ENCODE measurements at regions not wholly inside any gene's neighbourhood (a gene's known extent, or its start where the extent isn't known, plus 50 kb on each side); places are given as distances from the start of the nearest gene placed in this dataset.

- H3K36me3 Mint-ChIP-seq (ENCODE audit: insufficient read depth in 2 of 2): no peaks in the 10 kb centered on the region
- no peak overlapping the region for H3K27ac Mint-ChIP-seq
- DNase-seq: no peak
- peaks cover 3 to 5% of the 10 kb centered on the region in 2 donors for H3K9me3 Mint-ChIP-seq
- H3K4me1 Mint-ChIP-seq (ENCODE audit: low read depth): no peaks in the 10 kb centered on the region
- ATAC-seq (replicated peaks in 1 of 2): no peak
- H3K27me3 Mint-ChIP-seq (ENCODE audit: low read depth): no peaks in the 10 kb centered on the region
- H3K4me3 Mint-ChIP-seq: no peak overlapping the region
Observed at GRCh38 chr11:90803831-90804230, 581.0 kb upstream of the CHORDC1 start.

- H3K4me1 Mint-ChIP-seq (ENCODE audit: low read depth): no peaks in the 10 kb centered on the region
- DNase-seq (no peak), ATAC-seq (replicated peaks in 1 of 2) (no peak)
- H3K36me3 Mint-ChIP-seq (ENCODE audit: insufficient read depth in 2 of 2): no peaks in the 10 kb centered on the region
- no peak overlapping the region for H3K4me3 Mint-ChIP-seq
- no peak overlapping the region for H3K27ac Mint-ChIP-seq
- peaks cover 4 to 5% of the 10 kb centered on the region in 2 donors for H3K9me3 Mint-ChIP-seq
- H3K27me3 Mint-ChIP-seq (ENCODE audit: low read depth): no peaks in the 10 kb centered on the region
Observed at GRCh38 chr11:90803366-90803765, 580.5 kb upstream of the CHORDC1 start.

GRCh38 chr11:90798769-90799168, 575.9 kb upstream of the CHORDC1 start:
- no peak overlapping the region for H3K4me3 Mint-ChIP-seq
- no peak overlapping the region for H3K27ac Mint-ChIP-seq
- H3K9me3 Mint-ChIP-seq: peaks cover 2 to 4% of the 10 kb centered on the region in 2 donors
- H3K4me1 Mint-ChIP-seq (ENCODE audit: low read depth): no peaks in the 10 kb centered on the region
- no peaks in the 10 kb centered on the region for H3K27me3 Mint-ChIP-seq (ENCODE audit: low read depth)
- no peak for ATAC-seq (replicated peaks in 1 of 2)
- H3K36me3 Mint-ChIP-seq (ENCODE audit: insufficient read depth in 2 of 2): no peaks in the 10 kb centered on the region
- DNase-seq: no peak

- H3K36me3 Mint-ChIP-seq (ENCODE audit: insufficient read depth in 2 of 2): no peaks in the 10 kb centered on the region
- no peaks in the 10 kb centered on the region for H3K27me3 Mint-ChIP-seq (ENCODE audit: low read depth)
- no peaks in the 10 kb centered on the region for H3K4me1 Mint-ChIP-seq (ENCODE audit: low read depth)
- H3K4me3 Mint-ChIP-seq: no peak overlapping the region
- peaks cover 2 to 8% of the 10 kb centered on the region in 2 donors for H3K9me3 Mint-ChIP-seq
- no peak for ATAC-seq (replicated peaks in 1 of 2)
- no peak overlapping the region for H3K27ac Mint-ChIP-seq
- DNase-seq: no peak
Observed at GRCh38 chr11:90795746-90796145, 572.9 kb upstream of the CHORDC1 start.

- no peak for DNase-seq
- H3K27me3 Mint-ChIP-seq (ENCODE audit: low read depth): no peaks in the 10 kb centered on the region
- ATAC-seq (replicated peaks in 1 of 2): no peak
- peaks cover 7 to 9% of the 10 kb centered on the region in 2 donors for H3K9me3 Mint-ChIP-seq
- no peaks in the 10 kb centered on the region for H3K4me1 Mint-ChIP-seq (ENCODE audit: low read depth)
- no peak overlapping the region for H3K27ac Mint-ChIP-seq
- no peak overlapping the region for H3K4me3 Mint-ChIP-seq
- peaks cover 0 to 2% of the 10 kb centered on the region in 2 donors for H3K36me3 Mint-ChIP-seq (ENCODE audit: insufficient read depth in 2 of 2)
Observed at GRCh38 chr11:90788961-90789360, 566.1 kb upstream of the CHORDC1 start.

GRCh38 chr11:90784241-90784814, 561.5 kb upstream of the CHORDC1 start:
- Mint-ChIP-seq H3K27ac (no peak overlapping the region), H3K4me3 (no peak overlapping the region), H3K36me3 (ENCODE audit: insufficient read depth in 2 of 2) (no peaks in the 10 kb centered on the region), H3K27me3 (ENCODE audit: low read depth) (no peaks in the 10 kb centered on the region), H3K4me1 (ENCODE audit: low read depth) (no peaks in the 10 kb centered on the region), H3K9me3 (peaks cover 9% of the 10 kb centered on the region in 2 donors)
- DNase-seq: no peak
- no peak for ATAC-seq (replicated peaks in 1 of 2)

GRCh38 chr11:90783111-90783510, 560.3 kb upstream of the CHORDC1 start:
- no peak for DNase-seq
- Mint-ChIP-seq H3K36me3 (ENCODE audit: insufficient read depth in 2 of 2) (no peaks in the 10 kb centered on the region), H3K9me3 (peaks cover 9% of the 10 kb centered on the region in 2 donors), H3K4me3 (no peak overlapping the region), H3K4me1 (ENCODE audit: low read depth) (no peaks in the 10 kb centered on the region), H3K27ac (no peak overlapping the region), H3K27me3 (ENCODE audit: low read depth) (no peaks in the 10 kb centered on the region)
- no peak for ATAC-seq (replicated peaks in 1 of 2)

- H3K4me3 Mint-ChIP-seq: no peak overlapping the region
Observed at GRCh38 chr11:90779098-90779497, 556.2 kb upstream of the CHORDC1 start.

GRCh38 chr11:90775567-90776165, 552.8 kb upstream of the CHORDC1 start:
- DNase-seq (no peak), ATAC-seq (replicated peaks in 1 of 2) (no peak)
- Mint-ChIP-seq H3K27ac (no peak overlapping the region), H3K4me1 (ENCODE audit: low read depth) (no peaks in the 10 kb centered on the region), H3K27me3 (ENCODE audit: low read depth) (no peaks in the 10 kb centered on the region), H3K4me3 (no peak overlapping the region), H3K9me3 (peaks cover 15 to 26% of the 10 kb centered on the region in 2 donors), H3K36me3 (ENCODE audit: insufficient read depth in 2 of 2) (no peaks in the 10 kb centered on the region)

More at GRCh38 chr11:90779098-90779497, 556.2 kb upstream of the CHORDC1 start:
- peaks cover 13 to 20% of the 10 kb centered on the region in 2 donors for H3K9me3 Mint-ChIP-seq
- H3K36me3 Mint-ChIP-seq (ENCODE audit: insufficient read depth in 2 of 2): no peaks in the 10 kb centered on the region
- no peak overlapping the region for H3K27ac Mint-ChIP-seq
- no peaks in the 10 kb centered on the region for H3K27me3 Mint-ChIP-seq (ENCODE audit: low read depth)
- ATAC-seq (replicated peaks in 1 of 2) (no peak), DNase-seq (no peak)
- H3K4me1 Mint-ChIP-seq (ENCODE audit: low read depth): no peaks in the 10 kb centered on the region

GRCh38 chr11:90774727-90775566, 552.1 kb upstream of the CHORDC1 start:
- H3K4me1 Mint-ChIP-seq (ENCODE audit: low read depth): no peaks in the 10 kb centered on the region
- DNase-seq (no peak), ATAC-seq (replicated peaks in 1 of 2) (no peak)
- peaks cover 16 to 22% of the 10 kb centered on the region in 2 donors for H3K9me3 Mint-ChIP-seq
- H3K36me3 Mint-ChIP-seq (ENCODE audit: insufficient read depth in 2 of 2): no peaks in the 10 kb centered on the region
- no peak overlapping the region for H3K27ac Mint-ChIP-seq
- no peaks in the 10 kb centered on the region for H3K27me3 Mint-ChIP-seq (ENCODE audit: low read depth)
- no peak overlapping the region for H3K4me3 Mint-ChIP-seq

- DNase-seq (no peak), ATAC-seq (replicated peaks in 1 of 2) (no peak)
- Mint-ChIP-seq H3K36me3 (ENCODE audit: insufficient read depth in 2 of 2) (no peaks in the 10 kb centered on the region), H3K4me1 (ENCODE audit: low read depth) (no peaks in the 10 kb centered on the region), H3K27me3 (ENCODE audit: low read depth) (no peaks in the 10 kb centered on the region), H3K4me3 (no peak overlapping the region), H3K27ac (no peak overlapping the region), H3K9me3 (peaks cover 6 to 11% of the 10 kb centered on the region in 2 donors)
Observed at GRCh38 chr11:90770007-90770406, 547.2 kb upstream of the CHORDC1 start.

- no peak for ATAC-seq (replicated peaks in 1 of 2)
- no peak for DNase-seq
- H3K36me3 Mint-ChIP-seq (ENCODE audit: insufficient read depth in 2 of 2): no peaks in the 10 kb centered on the region
- no peak overlapping the region for H3K4me3 Mint-ChIP-seq
- no peaks in the 10 kb centered on the region for H3K4me1 Mint-ChIP-seq (ENCODE audit: low read depth)
- H3K9me3 Mint-ChIP-seq: peaks cover 2 to 3% of the 10 kb centered on the region in 2 donors
- no peak overlapping the region for H3K27ac Mint-ChIP-seq
- no peaks in the 10 kb centered on the region for H3K27me3 Mint-ChIP-seq (ENCODE audit: low read depth)
Observed at GRCh38 chr11:90766121-90766520, 543.3 kb upstream of the CHORDC1 start.

- Mint-ChIP-seq H3K27ac (no peak overlapping the region), H3K4me3 (no peak overlapping the region), H3K4me1 (ENCODE audit: low read depth) (no peaks in the 10 kb centered on the region), H3K27me3 (ENCODE audit: low read depth) (no peaks in the 10 kb centered on the region), H3K36me3 (ENCODE audit: insufficient read depth in 2 of 2) (no peaks in the 10 kb centered on the region), H3K9me3 (peaks cover 1 to 4% of the 10 kb centered on the region in 2 donors)
- no peak for DNase-seq
- no peak for ATAC-seq (replicated peaks in 1 of 2)
Observed at GRCh38 chr11:90764691-90765090, 541.8 kb upstream of the CHORDC1 start.

Data from activated T-cell treated with anti-CD3 and anti-CD28 coated beads, Interleukin-2, amount 50 U/mL, for 72 hours (primary cell).